ENCODE measurements at regions not wholly inside any gene's neighbourhood (a gene's known extent, or its start where the extent isn't known, plus 50 kb on each side); places are given as distances from the start of the nearest gene placed in this dataset.

DNA sequence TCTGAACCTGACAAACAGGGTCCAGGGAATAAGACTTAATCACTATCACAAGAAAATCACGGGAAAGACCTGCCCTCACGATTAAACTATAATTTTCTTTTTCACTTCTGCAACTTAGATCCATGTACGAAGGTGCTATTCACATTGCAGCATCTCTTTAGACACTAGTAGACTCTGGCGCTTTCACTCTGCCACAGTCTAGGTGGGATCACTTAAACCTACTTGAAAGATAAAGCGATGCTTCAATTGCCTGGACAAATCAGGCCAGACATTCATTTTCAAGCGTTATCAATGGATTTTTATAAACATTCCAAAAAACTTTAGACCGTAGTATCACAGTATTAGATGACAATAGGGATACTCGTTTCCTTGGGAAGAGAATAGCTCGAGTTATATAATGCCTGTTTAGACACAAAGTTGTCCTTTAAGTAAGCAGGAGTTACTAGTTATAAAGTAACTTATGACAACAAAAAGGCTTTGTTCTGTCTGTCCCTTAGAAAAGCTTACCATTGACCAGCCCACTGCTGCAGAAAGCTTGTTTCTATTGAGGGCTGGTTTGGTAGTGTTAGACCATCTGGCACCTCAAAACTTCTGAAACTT, 367.3 kb downstream of the UTRN start:
- H3K27ac ChIP-seq: no peak overlapping the region
- TF ChIP-seq CTCF (conservative IDR thresholded peaks at IDR 0.05): no peak

DNA sequence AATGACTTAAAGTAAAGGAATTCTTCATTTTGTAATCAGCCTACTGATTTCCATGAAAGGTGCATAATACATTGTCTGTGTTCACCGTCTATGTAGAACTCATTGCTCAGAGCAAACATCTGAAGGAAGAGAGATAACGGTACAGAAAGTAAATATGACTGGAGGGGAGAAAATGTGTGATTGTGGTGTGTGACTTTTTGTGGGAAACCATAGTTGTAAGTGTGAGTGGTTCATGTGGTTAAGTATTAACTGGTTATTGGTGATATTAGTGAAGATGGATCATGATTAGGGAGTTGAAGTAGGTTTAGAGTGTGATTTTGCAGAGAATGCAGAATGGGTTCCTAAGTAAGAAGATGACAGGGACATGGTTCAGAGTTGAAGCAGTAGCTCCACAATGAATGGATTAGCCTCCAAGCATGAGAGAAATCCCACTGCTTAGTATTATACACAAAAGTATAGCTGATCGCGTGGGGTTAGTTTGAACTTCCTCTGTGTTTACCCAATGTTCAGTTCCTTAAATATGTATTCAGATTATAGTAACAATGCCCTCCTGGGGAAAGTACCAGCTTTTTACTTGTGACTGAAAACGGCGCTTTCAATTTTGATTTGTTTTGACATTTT, 368.9 kb downstream of the UTRN start:
- no peak overlapping the region for H3K27ac ChIP-seq
- TF ChIP-seq CTCF (conservative IDR thresholded peaks at IDR 0.05): no peak

DNA sequence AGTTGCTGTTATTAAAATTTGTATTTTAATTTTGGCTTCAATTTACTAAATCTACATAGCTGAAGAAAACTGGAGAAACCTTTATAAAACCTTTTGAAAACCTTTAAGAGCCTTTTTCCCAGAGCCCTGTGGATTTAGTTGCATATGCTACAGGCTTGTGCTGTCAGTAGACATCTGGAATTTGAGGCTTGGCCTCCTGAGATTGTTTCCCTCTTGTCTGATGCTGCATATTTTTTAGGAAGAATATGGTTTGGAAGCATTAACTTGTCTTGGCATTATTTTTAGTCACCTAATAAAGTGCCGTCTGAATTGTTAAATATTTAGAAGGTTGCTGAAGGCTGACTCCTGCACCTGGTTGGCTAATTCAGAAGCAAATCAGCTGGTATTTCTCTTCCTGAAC, 369.4 kb downstream of the UTRN start:
- H3K27ac ChIP-seq: no peak overlapping the region
- TF ChIP-seq CTCF (conservative IDR thresholded peaks at IDR 0.05): no peak

GRCh38 chr6:144655376-144655775, 370.2 kb downstream of the UTRN start:
- TF ChIP-seq CTCF (conservative IDR thresholded peaks at IDR 0.05): no peak
- H3K27ac ChIP-seq: no peak overlapping the region

GRCh38 chr6:144657691-144658090, 372.6 kb downstream of the UTRN start:
- H3K27ac ChIP-seq: no peak overlapping the region
- TF ChIP-seq CTCF (conservative IDR thresholded peaks at IDR 0.05): no peak

DNA sequence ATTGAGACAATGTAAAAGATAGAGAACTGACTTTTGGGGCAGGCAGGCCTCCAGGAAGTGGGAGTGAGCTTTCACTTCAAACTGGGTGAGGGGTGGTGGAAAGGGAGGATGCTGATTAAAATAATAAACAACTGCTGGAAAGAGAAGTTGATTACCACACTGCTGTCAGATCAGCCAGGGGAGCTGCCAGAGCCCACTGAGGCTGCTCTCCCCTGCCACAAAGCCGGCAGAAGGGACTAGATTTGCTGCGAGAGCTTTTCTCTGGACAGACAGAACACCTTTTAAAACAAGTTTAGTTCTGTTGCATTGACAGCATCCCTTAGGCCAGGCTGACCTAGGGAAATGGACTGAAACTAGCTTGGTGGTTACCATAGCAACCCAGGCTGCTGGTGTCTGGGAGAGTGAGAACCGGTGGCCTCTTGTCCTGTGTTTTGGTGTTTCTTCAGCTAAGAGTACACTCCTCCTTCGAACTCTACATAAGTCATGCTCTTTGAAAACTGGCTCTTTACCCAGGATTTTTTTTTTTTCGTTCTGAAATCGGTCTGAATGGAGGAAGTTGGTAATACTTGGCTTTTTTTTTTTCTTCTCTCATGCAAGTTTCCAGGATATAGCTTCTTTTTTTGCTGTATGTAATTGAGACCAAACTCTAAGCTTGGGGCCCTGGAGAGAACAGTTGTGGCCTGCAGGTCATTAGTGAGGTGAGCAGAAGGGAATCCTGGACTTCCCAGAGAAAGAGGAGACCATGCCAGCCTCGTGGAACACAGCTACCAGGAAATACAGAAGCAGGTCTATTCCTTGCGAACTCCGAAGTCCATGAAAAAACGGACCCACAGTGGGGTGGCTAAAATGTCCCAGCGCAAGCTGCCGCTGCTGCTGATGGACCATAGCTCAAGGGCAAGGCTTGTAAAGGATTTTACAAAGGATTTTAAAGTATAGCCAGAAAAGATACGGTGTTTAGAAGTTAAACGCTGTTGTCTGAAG, 374.4 kb downstream of the UTRN start:
- TF ChIP-seq CTCF (conservative IDR thresholded peaks at IDR 0.05): no peak
- H3K27ac ChIP-seq: no peak overlapping the region

GRCh38 chr6:144660561-144661115, 375.5 kb downstream of the UTRN start:
- TF ChIP-seq CTCF (conservative IDR thresholded peaks at IDR 0.05): no peak
- no peak overlapping the region for H3K27ac ChIP-seq

Measured in VCaP (cell line).